ENCODE measurements at regions not wholly inside any gene's neighbourhood (a gene's known extent, or its start where the extent isn't known, plus 50 kb on each side); places are given as distances from the start of the nearest gene placed in this dataset.

DNA sequence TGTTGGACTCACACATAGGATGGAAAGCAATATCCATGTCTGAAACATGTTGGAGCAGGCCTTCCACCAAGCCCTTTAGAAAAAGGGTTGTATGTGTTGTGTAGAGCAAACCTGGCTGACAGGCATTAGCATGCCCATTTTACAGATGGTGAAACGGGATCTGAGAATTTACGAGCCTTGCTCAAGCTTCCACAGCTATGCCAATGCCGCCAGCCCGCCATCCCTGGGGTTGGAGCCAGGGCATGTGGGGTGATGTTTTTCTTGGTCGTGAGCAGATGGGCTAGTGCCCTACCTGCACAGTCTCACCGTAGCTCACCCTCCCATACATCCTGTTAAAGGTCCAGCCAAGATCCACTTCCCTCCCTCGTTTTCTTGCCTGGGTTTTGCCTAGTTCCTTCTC lies 97.5 kb upstream of the TLE3 start:
- in situ Hi-C loops (cut with HindIII; ENCODE audit: low sequenced_read_pairs): no loop called here
- H3K4me3 ChIP-seq (ENCODE audit: low read depth, low read length): no peak overlapping the region
- DNase-seq (ENCODE audit: low read depth, low spot score): no peak
- TF ChIP-seq, protein P1, sequence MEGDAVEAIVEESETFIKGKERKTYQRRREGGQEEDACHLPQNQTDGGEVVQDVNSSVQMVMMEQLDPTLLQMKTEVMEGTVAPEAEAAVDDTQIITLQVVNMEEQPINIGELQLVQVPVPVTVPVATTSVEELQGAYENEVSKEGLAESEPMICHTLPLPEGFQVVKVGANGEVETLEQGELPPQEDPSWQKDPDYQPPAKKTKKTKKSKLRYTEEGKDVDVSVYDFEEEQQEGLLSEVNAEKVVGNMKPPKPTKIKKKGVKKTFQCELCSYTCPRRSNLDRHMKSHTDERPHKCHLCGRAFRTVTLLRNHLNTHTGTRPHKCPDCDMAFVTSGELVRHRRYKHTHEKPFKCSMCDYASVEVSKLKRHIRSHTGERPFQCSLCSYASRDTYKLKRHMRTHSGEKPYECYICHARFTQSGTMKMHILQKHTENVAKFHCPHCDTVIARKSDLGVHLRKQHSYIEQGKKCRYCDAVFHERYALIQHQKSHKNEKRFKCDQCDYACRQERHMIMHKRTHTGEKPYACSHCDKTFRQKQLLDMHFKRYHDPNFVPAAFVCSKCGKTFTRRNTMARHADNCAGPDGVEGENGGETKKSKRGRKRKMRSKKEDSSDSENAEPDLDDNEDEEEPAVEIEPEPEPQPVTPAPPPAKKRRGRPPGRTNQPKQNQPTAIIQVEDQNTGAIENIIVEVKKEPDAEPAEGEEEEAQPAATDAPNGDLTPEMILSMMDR (IDR thresholded peaks at IDR 0.05; ENCODE audit: low read depth, low read length): no peak

DNA sequence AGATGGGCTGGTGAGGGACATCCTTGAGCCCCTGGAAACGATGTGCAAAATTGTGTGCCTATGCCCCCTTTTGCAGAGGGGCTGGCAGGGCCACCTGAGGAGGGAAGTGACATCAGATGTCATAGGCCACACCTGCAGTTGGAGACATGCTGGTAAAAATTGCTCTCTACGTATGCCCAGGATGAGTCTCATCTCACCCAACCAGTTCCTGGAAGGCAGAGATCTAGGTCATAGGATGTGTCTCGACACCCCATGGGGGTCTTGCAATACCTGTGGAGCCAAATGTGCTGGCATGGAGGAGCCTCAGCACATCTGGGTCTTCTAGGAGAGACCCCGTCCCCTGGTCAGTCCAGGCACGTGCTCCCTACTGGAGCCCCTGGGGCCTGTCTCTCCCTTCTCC lies 96.5 kb upstream of the TLE3 start:
- TF ChIP-seq, protein P1 (IDR thresholded peaks at IDR 0.05; ENCODE audit: low read depth, low read length): no peak
- in situ Hi-C loops (cut with HindIII; ENCODE audit: low sequenced_read_pairs): no loop called here
- no peak overlapping the region for H3K4me3 ChIP-seq (ENCODE audit: low read depth, low read length)
- DNase-seq (ENCODE audit: low read depth, low spot score): no peak

DNA sequence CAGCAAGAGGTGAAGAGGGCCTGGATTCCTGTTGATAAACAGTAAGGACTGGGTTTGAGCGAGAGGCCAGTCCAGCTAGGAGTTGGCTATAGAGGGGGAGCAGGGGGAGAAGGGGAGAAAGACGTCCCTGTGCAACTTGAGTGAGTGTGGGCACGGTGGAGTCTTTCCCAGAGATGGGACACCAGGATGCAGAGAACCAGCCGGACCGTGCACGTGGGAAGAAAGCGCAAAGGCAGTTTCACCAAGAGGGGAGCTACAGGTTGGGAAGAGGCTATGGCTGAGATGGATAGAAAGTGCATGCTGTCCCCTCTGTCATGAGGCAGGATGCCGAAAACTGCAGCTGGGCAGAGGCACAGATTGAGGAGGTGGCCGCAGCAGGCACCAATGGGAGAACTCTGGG lies 96.0 kb upstream of the TLE3 start:
- DNase-seq (ENCODE audit: low read depth, low spot score): no peak
- in situ Hi-C loops (cut with HindIII; ENCODE audit: low sequenced_read_pairs): no loop called here
- no peak overlapping the region for H3K4me3 ChIP-seq (ENCODE audit: low read depth, low read length)
- TF ChIP-seq, protein P1 (IDR thresholded peaks at IDR 0.05; ENCODE audit: low read depth, low read length): no peak

DNA sequence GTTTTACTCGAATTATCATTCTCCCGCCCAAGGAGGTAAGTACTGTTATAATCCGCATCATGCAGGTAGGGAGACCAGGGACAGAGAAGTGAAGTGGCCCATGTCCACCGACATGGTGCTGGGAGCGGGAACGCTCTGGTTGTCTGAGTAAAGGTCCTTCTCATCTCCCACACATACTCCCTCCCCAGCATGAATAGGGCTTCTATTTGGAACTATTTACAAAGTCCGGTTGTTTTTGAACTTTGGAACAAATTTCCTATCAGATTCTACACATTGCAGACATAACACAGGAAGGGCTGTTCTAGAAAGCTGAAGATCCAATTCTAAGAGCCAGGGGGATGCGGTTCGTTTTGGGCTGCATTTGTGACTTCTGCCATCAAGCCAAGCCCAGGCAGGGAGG lies 94.8 kb upstream of the TLE3 start:
- in situ Hi-C loops (cut with HindIII; ENCODE audit: low sequenced_read_pairs): no loop called here
- no peak overlapping the region for H3K4me3 ChIP-seq (ENCODE audit: low read depth, low read length)
- no peak for DNase-seq (ENCODE audit: low read depth, low spot score)
- TF ChIP-seq, protein P1 (IDR thresholded peaks at IDR 0.05; ENCODE audit: low read depth, low read length): no peak

DNA sequence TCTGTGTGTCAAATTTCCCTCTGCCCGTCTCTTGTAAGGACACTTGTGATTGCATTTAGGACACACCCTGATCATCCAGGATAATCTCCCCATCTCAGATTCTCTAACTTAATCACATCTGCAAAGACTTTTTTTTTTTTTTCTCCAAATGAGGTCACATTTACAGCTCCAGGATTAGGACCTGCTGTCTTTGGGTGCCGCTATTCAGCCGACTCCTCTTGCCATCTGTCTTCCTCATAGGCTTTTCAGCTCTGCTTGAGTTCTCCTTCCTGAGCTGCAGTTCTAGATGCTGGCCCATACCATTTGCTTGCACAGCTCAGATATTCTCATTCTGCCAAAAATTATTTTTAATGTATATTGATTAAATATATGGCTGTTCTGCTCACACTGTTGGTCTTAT lies 94.3 kb upstream of the TLE3 start:
- TF ChIP-seq, protein P1 (IDR thresholded peaks at IDR 0.05; ENCODE audit: low read depth, low read length): no peak
- in situ Hi-C loops (cut with HindIII; ENCODE audit: low sequenced_read_pairs): no loop called here
- DNase-seq (ENCODE audit: low read depth, low spot score): no peak
- no peak overlapping the region for H3K4me3 ChIP-seq (ENCODE audit: low read depth, low read length)

DNA sequence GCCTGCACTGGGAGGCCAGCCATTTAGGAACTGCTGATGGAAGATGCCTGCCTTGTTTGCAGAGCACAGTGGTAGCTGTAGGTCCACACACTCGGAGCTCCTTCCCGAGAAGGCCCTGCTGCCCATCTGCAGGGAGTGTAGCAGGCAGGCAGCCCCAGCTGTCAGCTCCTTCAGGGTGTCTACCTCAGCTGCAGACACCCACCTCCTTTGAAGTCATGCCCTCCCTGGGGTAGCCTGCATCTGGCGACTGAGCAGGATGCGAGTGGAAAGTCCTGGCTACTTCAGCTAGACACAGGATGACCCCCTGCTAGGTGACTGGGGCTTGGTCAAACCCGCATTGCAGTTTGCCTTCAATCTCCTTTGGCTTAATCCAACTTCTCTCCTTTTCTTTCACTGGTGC lies 93.2 kb upstream of the TLE3 start:
- in situ Hi-C loops (cut with HindIII; ENCODE audit: low sequenced_read_pairs): no loop called here
- no peak overlapping the region for H3K4me3 ChIP-seq (ENCODE audit: low read depth, low read length)
- DNase-seq (ENCODE audit: low read depth, low spot score): no peak
- TF ChIP-seq, protein P1 (IDR thresholded peaks at IDR 0.05; ENCODE audit: low read depth, low read length): no peak
